HEK293 (cell line): ENCODE measurements at regions not wholly inside any gene's neighbourhood (a gene's known extent, or its start where the extent isn't known, plus 50 kb on each side); places are given as distances from the start of the nearest gene placed in this dataset.

ENCODE experiments used
- CTCF ChIP-seq: fragments of 450-650 bp; formaldehyde crosslinking; IDR thresholded peaks from 2 replicates; pipeline ENCODE4 v1.5.1; 2016; ENCODE audit warnings: missing biosample characterization, missing genetic modification characterization
- ELK4 ChIP-seq: IDR thresholded peaks from 2 replicates; pipeline ENCODE4 v1.6.1; 2011; ENCODE audit warnings: mild to moderate bottlenecking, low read depth, low read length, borderline replicate concordance
- PRDM10 ChIP-seq: fragments of 450-650 bp; formaldehyde crosslinking; IDR thresholded peaks from 2 replicates; pipeline ENCODE4 v1.5.1; 2016; ENCODE audit warnings: missing biosample characterization, missing genetic modification characterization
- REST ChIP-seq: fragments of 450-650 bp; formaldehyde crosslinking; IDR thresholded peaks from 2 replicates; pipeline ENCODE4 v1.5.1; 2016; ENCODE audit warnings: missing biosample characterization, missing genetic modification characterization
- SETDB1 ChIP-seq: IDR thresholded peaks from one replicate; pipeline ENCODE4 v1.6.1; 2017; ENCODE audit warnings: mild to moderate bottlenecking, low read length, moderate library complexity, mixed read lengths; ENCODE audit not compliant: insufficient read length
- TCF7L2 ChIP-seq: IDR thresholded peaks from 2 replicates; pipeline ENCODE4 v1.6.1; 2011; ENCODE audit warnings: low read depth, mild to moderate bottlenecking, inconsistent platforms, low read length, moderate library complexity, borderline replicate concordance
- ZBTB7A ChIP-seq: fragments of 450-650 bp; formaldehyde crosslinking; IDR thresholded peaks from 2 replicates; pipeline ENCODE4 v1.5.1; 2016; ENCODE audit warnings: low read depth, missing biosample characterization, missing genetic modification characterization
- ZNF10 ChIP-seq: fragments of 450-650 bp; formaldehyde crosslinking; IDR thresholded peaks from 2 replicates; pipeline ENCODE4 v1.5.1; 2017; ENCODE audit warnings: missing biosample characterization, missing genetic modification characterization
- ZNF561 ChIP-seq: fragments of 450-650 bp; IDR thresholded peaks from 2 replicates; pipeline ENCODE4 v1.5.1; 2018; ENCODE audit warnings: missing biosample characterization, missing genetic modification characterization, borderline replicate concordance

GRCh38 chr12:127809275-127809674, 457.7 kb upstream of the TMEM132C start:
- no peak for TF ChIP-seq CTCF
- TF ChIP-seq ELK4: no peak
- TF ChIP-seq ZNF561 (tag by site-specific recombination): no peak
- no peak for TF ChIP-seq TCF7L2
- TF ChIP-seq ZBTB7A (tag by site-specific recombination): no peak
- TF ChIP-seq REST (tag by site-specific recombination): no peak
- no peak for TF ChIP-seq PRDM10
- no peak for TF ChIP-seq ZNF10 (tag by site-specific recombination)
- TF ChIP-seq SETDB1: no peak
